ENCODE measurements at regions not wholly inside any gene's neighbourhood (a gene's known extent, or its start where the extent isn't known, plus 50 kb on each side); places are given as distances from the start of the nearest gene placed in this dataset.

DNA sequence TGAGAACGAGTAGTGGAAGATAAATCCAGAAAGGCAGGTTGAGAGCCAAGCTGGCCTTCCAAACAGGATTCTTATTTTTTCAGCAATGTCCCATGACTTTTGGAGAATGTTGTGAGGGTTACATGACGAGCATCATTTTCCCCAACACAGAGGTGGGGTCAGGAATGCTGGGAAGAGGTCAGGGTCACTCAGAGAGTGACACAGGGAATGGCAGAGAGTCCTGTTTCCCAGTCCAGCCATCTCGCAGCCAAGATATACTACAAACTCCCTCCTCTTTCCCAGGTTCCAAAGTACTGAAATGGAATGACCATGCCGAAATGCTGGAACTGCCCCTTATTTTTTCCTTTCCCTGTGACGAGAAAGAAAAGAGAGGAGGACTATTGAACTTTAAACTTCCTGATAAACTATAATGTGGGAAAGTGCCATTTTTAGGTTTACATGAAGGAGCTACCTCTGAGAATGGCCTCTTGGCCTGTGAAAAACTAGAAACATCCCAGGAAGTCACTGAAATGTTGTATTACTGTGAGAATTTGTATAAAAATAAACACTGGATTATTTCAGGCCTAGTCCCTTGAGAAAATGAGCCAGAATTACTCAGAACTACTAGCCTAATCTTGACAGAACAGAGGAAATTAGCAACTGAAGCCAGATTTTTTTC is 420.4 kb downstream of the CETN3 start:
- DNase-seq (ENCODE audit: low spot score) = no peak

DNA sequence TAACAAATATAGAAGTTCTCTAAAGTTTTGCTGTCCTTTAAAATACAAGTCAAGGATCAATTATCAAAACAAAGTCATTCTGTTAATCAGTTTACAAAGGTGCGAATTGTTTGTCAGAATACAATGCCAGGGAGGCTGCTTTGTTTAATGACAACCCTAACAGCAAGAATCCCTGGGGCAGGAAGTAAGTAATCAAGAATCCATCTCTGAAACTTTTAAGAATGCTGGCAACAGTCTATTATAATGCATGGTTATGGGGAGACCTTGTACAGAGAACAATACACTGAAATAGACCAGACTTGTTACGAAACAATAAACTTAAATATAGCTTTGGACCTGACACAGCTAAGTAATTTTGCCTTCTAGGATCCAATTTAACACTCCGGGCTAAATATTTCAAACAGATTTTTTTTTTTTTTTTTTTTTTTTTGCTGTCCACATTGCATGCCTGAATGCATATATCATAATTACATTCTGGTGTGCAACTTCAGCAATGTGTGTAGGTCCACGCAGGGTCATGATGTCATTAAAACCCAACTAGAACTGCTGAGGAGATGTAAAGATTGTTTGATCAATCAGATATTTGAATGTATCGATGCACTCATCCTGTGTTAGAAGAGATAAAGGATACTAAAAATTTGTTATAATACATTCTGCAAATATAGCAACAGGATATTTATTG is 421.3 kb downstream of the CETN3 start:
- no peak for DNase-seq (ENCODE audit: low spot score)

DNA sequence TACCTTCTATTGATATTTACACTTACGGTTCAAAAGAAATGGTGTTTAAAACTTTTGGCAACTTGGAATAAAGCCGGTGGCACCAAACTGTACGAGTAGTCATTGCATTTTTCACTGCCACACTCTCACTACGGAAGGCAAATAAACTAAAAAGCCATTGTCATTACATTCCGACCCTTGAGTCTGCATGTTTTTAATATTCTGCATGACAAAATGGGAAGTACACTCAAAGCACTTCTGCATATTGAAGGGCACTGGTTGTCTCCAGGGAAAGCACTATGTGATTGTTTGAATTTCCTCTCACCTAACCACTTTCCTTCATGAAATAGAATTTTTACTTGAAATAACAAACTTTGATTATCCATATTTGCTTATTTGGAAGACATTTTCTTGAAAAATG is 426.3 kb downstream of the CETN3 start:
- DNase-seq (ENCODE audit: low spot score) = no peak

GRCh38 chr5:89981878-89982773 is 427.4 kb downstream of the CETN3 start:
- peak; percentile 35 for DNase-seq (ENCODE audit: low spot score)

GRCh38 chr5:89981021-89981420 is 428.5 kb downstream of the CETN3 start:
- DNase-seq (ENCODE audit: low spot score) = no peak

- DNase-seq (ENCODE audit: low spot score) = no peak
These were observed 436.0 kb downstream of the CETN3 start for GRCh38 chr5:89973516-89973915.

DNA sequence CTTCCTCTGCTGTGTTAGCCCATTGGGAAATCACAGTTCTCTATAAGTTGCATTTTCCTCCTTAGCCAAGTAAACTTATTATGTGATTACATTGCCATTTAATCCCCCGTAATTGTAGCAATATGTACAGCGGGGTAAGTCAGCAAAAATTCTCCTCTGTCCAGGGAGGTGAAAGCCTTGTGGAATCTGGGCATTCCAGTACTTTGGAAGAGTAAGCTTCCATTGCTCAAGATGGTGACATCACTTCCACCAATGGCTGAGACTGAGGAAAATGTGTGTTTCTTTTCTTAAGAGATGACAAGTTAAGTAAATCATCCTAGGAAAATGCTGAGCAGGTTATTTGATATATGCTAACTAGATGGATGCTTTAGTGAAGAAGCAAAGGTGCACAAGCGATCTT is 436.7 kb downstream of the CETN3 start:
- DNase-seq (ENCODE audit: low spot score) = no peak

GRCh38 chr5:89968958-89969381 is 440.6 kb downstream of the CETN3 start:
- peak; percentile 5 for DNase-seq (ENCODE audit: low spot score)

DNA sequence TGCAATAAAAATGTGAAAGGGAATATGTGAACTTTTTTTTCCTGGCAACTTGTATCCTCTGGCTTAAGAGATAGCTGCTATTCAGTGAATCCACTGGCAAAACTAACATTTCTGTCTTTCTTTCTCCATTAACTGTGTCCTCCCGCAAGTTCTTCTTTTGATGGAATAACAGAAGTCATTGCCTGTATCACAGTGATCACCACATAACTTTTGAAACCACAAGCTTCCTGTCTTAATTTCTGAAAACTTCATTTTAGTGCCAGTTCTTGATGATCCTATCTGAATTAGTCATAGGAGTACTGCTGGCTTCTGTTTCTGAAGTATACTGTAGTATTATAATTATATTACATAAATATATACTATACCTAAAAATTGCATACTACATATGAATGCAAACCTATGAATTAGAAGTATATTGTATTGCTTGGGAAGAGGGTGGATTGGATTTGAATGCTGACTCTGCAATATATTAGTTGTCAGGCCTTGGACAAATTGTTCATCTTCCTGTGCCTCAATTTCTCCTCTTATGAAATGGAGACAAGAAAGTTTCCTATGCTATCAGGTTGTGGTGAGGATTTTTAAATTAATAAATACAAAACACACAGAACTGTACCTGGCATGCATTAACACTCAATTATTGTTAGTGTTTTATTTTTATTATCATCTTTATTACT is 441.6 kb downstream of the CETN3 start:
- DNase-seq (ENCODE audit: low spot score) = peak; percentile 8

GRCh38 chr5:89956838-89957237 is 452.7 kb downstream of the CETN3 start:
- DNase-seq (ENCODE audit: low spot score) = no peak

DNA sequence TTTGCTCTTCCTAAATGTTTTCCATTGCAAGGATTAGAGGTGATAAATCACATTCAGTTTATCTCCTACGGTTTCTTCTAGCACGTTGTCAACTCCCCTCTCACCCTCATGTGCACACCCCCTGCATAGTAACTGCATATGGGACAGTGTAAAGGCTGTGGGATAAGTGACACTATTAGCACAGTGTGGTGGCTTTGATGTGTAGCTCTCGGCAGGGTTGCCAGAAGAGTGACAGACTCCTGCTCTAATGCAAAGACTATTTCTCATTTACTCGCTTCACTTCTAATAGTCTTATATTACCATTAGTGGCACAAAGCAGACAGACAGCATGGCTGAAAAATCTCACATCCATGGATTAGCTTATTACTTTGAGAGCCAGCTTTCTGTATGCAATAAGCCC is 454.6 kb downstream of the CETN3 start:
- no peak for DNase-seq (ENCODE audit: low spot score)

- no peak for DNase-seq (ENCODE audit: low spot score)
These were observed 457.7 kb downstream of the CETN3 start for GRCh38 chr5:89951876-89952275.

GRCh38 chr5:89950234-89950633 is 459.3 kb downstream of the CETN3 start:
- no peak for DNase-seq (ENCODE audit: low spot score)

DNA sequence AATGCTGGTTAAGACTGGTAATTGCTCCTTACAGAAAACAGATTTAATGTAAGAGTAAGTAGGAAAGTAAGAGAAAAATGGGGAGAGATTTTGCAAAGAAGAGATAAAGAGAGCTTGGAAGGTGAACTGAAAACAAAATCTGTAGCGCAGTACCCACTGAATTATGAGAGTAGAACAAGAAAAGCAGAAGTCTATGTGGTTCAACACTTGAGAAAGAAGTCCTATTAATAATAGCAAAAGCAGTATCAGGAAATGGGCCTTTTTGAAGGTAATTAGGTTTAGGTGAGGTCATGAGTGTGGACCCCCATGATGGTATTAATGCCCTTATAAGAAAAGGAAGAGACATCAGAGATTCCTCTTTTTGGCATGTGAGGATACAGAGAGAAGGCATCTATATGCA is 460.6 kb downstream of the CETN3 start:
- DNase-seq (ENCODE audit: low spot score) = no peak

GRCh38 chr5:89946916-89947315 is 462.6 kb downstream of the CETN3 start:
- no peak for DNase-seq (ENCODE audit: low spot score)

DNA sequence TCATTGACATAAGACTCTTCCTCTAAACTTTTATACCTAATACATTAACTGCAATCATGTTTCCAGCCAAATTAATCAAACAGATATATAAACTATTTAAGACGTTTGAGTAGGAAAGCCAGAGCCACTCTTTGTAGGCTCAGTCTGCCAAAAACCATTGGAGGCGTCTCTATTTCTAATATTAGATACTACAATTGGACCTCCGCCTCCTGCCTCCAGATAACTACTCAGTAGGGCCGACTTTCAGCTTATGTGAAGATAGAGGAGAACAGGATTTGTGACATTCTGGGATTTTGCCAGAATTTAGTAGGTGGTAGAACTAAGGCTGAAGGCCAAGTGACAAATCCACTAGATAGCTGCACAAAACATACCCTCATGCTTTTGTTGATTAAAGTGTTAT is 463.0 kb downstream of the CETN3 start:
- DNase-seq (ENCODE audit: low spot score) = no peak

- no peak for DNase-seq (ENCODE audit: low spot score)
These were observed 467.4 kb downstream of the CETN3 start for GRCh38 chr5:89942171-89942570.

DNA sequence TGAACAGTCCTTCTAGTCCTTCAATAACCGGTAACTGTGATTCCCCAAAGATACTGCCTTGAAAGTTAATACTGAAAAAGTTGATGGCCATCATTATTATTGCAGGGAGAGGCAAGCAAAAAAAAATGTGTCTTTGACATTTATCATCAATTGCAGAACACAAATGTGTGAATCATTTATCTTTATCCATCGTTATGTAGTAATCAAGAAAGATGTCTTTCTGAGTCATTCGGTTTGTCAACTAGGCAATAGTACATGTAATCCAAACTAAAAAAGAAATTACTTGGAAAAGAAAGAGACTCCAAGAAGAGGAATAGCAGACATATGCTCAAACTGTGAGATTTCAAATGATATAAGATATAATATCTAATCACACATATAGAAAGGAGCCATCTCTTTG is 473.0 kb downstream of the CETN3 start:
- peak; percentile 6 for DNase-seq (ENCODE audit: low spot score)

DNA sequence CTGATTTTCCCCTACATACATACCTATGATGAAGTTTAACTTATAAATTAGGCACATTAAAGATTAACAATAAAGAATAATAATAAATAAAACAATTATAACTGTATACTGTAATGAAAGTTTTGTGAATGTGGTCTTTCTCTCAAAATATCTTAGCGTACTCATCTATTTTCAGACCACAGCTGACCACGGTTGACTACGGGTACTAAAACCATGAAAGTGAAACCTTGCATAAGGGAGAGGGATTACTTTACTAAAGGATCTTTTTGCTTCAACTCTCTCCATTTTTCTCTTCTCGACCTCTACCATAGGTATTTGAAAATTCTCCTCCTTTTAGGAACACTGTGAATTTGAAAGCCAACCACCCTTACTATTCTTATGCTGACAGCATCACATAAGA is 475.5 kb downstream of the CETN3 start:
- DNase-seq (ENCODE audit: low spot score) = no peak

DNA sequence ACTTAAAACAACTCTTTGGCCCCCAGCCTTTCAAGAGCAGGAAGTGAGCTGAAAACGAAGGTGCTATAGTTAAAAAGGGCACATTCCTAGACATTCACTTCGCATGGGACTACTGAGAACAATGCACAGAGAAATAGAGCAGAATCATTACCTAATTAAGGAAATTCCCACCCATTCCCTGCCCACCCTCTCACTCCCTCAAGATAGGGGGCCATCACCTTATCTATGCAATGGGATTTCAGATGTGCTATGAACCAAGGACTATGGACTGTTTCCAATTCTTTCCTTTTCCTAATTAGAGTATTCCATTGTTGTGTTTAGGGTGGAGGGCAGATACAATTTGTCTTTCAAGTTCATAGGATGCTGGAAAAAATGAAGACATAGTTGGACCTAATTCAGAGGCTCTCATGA is 476.8 kb downstream of the CETN3 start:
- no peak for DNase-seq (ENCODE audit: low spot score)

GRCh38 chr5:89930591-89931392 is 478.8 kb downstream of the CETN3 start:
- DNase-seq (ENCODE audit: low spot score) = peak; percentile 56

- no peak for DNase-seq (ENCODE audit: low spot score)
These were observed 479.7 kb downstream of the CETN3 start for GRCh38 chr5:89929834-89930233.

Measured in AG08395 (cell line).